C4-2B (cell line): ENCODE measurements at regions not wholly inside any gene's neighbourhood (a gene's known extent, or its start where the extent isn't known, plus 50 kb on each side); places are given as distances from the start of the nearest gene placed in this dataset.

Source experiments
- CTCF ChIP-seq: fragments of 450-650 bp; conservative IDR thresholded peaks from 2 replicates; pipeline ENCODE4 v1.5.1; 2017; ENCODE audit warnings: mild to moderate bottlenecking
- ZFX ChIP-seq: fragments of 450-650 bp; IDR thresholded peaks from 2 replicates; pipeline ENCODE4 v1.6.1; 2017

DNA sequence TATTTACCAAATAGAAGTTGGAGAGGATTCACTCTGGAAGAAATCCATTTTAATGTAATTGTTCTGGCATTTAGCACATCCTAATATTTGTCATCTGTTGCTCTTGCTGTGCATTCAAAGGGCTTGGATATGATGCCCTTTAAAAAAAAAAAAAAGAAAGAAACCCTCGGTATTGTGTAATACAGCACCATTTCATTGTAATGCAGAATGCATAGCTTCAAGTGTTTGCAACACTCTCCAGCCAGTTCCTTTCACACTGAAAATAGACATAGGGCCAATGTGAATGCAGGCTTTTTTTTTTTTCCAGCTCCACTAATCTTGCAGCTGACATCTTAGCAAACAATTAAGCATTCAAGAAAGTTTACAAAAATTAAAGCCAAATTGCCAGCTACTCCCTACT lies 197.4 kb upstream of the POU3F2 start:
- TF ChIP-seq CTCF (no peak), ZFX (no peak)
